Lower lobe of right lung (tissue), 2 donors: ENCODE measurements at regions not wholly inside any gene's neighbourhood (a gene's known extent, or its start where the extent isn't known, plus 50 kb on each side); places are given as distances from the start of the nearest gene placed in this dataset.

Experiments used
- ATAC-seq, 2 donors: fragments of 200-7000 bp; cut with Tn5 transposase; one replicate each; pipeline ENCODE4 v1.9.1; 2020 to 2022; ENCODE audit warnings: mild to moderate bottlenecking in 2 of 2, moderate library complexity in 2 of 2
- DNase-seq: peaks from one replicate; pipeline ENCODE4 v3.0.0-alpha.2; 2020
- H3K27ac ChIP-seq: fragments of 200-600 bp; one replicate; pipeline ENCODE4 v1.8.0; 2022
- H3K27me3 ChIP-seq: fragments of 200-600 bp; one replicate; pipeline ENCODE4 v1.8.0; 2022; ENCODE audit warnings: low read depth
- H3K36me3 ChIP-seq: fragments of 200-600 bp; one replicate; pipeline ENCODE4 v1.8.0; 2022; ENCODE audit warnings: mild to moderate bottlenecking
- H3K4me1 ChIP-seq: fragments of 200-600 bp; one replicate; pipeline ENCODE4 v1.8.0; 2022
- H3K4me3 ChIP-seq: fragments of 200-600 bp; one replicate; pipeline ENCODE4 v1.8.0; 2022; ENCODE audit warnings: mild to moderate bottlenecking
- H3K9me3 ChIP-seq: fragments of 200-600 bp; one replicate; pipeline ENCODE4 v1.8.0; 2022
- CTCF ChIP-seq: fragments of 200-600 bp; IDR thresholded peaks from one replicate; pipeline ENCODE4 v1.8.0; 2022; ENCODE audit warnings: antibody characterized with exemption, mild to moderate bottlenecking
- intact Hi-C: fragments of 100-400 bp; cut with DNase I; formaldehyde crosslinking; loops from one replicate; pipeline ENCODE4 v1.11.0; 2022
- donor health status: DM: no; HTN: yes; CAD: no; lungs with severe emphysema.

DNA sequence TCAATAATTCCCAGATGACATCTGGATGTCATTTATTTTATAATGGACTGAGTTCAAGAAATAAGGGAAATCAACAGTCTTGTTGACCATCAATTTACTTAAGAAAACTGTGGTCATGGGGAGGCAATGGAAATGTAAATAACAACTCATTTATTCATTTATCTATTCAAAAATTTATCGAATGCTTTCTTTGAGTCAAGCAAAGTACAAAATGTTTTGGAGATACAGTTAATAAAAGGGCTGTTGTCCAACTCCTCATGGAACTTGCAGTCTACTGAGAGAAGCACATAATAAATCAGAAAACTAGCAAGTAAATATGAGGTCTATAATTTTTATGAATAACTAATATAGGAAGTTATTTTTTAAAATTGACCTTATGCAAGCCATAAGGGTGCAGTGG, 65.5 kb upstream of the KITLG start:
- Histone ChIP-seq H3K9me3 (no peaks in the 10 kb centered on the region), H3K27me3 (no peaks in the 10 kb centered on the region), H3K4me3 (no peak overlapping the region), H3K36me3 (no peaks in the 10 kb centered on the region), H3K4me1 (no peaks in the 10 kb centered on the region), H3K27ac (no peak overlapping the region)
- no peak for DNase-seq
- TF ChIP-seq CTCF = no peak
- intact Hi-C loops = no loop called here
- no peak for ATAC-seq

DNA sequence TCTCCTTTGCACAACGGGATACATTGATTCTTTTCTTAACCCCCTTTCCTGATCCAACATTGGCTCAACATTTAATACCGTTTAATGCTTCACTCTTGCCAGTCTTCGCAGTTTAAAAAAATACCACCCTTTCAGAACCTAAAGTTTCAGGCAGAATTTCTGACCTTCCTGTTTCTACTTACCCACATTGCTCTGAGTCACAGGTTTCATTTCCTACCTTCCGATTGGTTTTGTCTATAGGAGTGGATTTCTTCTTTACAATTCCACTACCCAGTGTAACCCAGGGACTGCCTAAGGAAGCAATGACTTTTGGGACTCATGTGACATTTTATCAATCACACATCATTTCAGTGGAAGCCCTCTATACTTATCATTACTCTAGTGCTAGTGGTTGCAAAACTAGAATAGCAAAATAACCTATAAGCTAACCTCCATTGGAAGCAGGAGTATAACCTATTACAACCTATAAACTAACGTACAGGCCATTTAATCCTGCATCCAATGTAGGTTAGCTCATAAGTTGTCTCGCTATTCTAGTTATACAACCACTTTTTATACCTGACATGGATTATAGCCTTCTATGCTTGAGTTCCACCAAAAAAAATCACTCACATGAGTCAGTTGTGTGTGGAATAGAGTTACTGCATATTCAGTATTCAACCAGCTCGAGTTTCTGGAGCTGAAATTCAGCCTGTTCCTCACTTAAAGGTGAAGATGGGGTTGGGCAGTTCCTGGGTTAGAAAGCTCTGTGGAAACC, 64.9 kb upstream of the KITLG start:
- Histone ChIP-seq H3K36me3 (no peaks in the 10 kb centered on the region), H3K4me1 (no peaks in the 10 kb centered on the region), H3K9me3 (no peaks in the 10 kb centered on the region), H3K4me3 (no peak overlapping the region), H3K27ac (no peak overlapping the region), H3K27me3 (no peaks in the 10 kb centered on the region)
- DNase-seq (no peak), ATAC-seq (no peak)
- no peak for TF ChIP-seq CTCF
- intact Hi-C loops = no loop called here

DNA sequence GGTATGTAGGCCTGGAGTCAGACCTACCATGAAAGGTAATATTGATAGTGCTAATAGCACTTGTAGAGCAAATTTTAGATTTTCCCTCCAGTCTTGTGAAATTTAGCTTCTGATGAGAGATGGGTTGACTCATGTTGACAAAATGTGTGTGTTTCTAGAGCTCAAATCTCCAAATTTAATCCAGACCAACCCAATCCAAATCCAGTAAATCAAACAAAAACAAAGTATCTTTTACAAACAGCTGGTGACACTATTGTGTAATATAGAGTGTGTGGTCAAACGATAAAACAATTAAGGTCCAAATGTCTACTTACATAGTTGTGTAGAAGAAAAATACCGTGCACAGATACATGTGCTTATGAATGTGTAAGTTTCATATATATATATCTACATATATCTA, 63.4 kb upstream of the KITLG start:
- ATAC-seq (no peak), DNase-seq (no peak)
- peaks cover 7% of the 10 kb centered on the region for H3K4me1 ChIP-seq
- H3K27ac ChIP-seq = no peak overlapping the region
- H3K4me3 ChIP-seq = no peak overlapping the region
- intact Hi-C loops = no loop called here
- H3K9me3 ChIP-seq = no peaks in the 10 kb centered on the region
- no peaks in the 10 kb centered on the region for H3K27me3 ChIP-seq
- H3K36me3 ChIP-seq = no peaks in the 10 kb centered on the region
- TF ChIP-seq CTCF = no peak

DNA sequence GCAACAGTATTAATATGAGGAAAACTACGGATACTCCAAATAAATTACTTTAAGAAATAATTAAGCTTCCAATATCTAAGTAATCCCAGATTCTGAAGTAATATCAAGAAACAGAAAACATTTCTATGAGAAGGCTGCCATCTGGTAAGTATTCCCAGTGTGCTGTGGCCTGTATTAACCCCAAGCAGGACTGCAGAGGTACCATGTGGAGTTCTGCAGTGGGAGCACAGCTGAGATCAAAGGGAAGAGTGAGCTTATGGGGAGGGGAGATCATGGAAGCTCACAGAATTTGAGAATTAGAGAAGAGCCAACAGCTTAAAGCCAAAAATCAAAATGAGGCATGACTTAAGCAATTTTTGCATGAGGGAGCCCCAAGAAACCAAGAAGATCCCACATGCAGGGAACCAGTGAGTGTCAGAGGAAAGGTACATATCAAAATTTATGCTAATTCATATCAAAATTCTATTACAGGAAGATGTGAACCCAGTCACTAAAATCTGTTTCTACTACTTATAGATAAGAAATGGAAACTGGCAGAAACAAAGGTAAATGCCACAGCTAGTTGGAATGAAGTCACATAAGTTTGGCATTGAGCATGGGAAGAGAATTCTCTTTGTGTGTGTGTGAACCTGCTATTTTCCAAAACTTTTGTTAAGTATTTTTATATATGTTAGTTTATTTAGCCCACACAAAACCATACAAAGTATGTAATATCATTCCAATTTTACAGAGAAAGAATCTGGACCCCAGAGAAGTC, 62.6 kb upstream of the KITLG start:
- Histone ChIP-seq H3K9me3 (no peaks in the 10 kb centered on the region), H3K4me3 (no peak overlapping the region), H3K27me3 (no peaks in the 10 kb centered on the region), H3K36me3 (no peaks in the 10 kb centered on the region), H3K4me1 (peaks cover 7% of the 10 kb centered on the region), H3K27ac (no peak overlapping the region)
- intact Hi-C loops = no loop called here
- ATAC-seq = no peak
- DNase-seq = no peak
- TF ChIP-seq CTCF = no peak

DNA sequence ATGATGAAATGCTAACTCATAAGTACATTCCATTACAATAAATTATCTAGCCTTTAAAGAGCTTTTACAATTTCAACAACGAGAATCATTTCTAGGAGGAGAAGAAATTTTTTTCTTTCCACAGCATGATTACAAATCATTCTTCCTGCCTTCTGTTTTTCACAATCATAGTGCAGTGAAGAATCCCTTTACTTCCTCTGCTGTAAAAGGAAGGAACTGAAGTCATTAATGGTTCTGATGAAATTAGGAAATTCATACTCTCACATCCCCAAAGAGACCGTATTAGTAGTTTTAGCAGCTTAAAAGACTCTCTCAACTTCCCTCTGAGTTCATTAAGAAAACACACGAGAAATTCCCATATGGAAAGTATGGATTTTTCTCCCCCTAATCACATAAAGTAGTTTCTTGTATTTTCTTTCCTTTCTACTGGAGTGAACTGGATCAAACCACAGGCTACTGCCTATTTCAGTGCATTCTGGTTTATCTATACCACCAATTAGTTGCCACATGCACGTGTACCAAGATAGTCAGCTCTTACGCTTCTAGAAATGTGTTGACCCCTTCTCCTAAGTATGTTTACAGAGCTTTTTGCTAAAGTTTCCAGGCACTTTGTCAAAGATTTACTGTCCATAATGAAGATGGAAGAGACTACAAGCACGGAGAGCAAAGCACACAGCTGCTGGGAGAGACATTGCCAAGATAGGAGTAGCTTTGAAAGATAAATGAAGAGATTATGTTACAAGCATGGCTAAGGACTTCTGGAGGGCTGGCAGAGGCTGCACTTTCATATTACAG, 58.9 kb upstream of the KITLG start:
- ATAC-seq (peak; percentile 60 to 72), DNase-seq (no peak)
- H3K27ac ChIP-seq = peak overlapping the region; percentile 34
- H3K4me3 ChIP-seq = no peak overlapping the region
- H3K27me3 ChIP-seq = no peaks in the 10 kb centered on the region
- peaks cover 7% of the 10 kb centered on the region for H3K4me1 ChIP-seq
- TF ChIP-seq CTCF = no peak
- no peaks in the 10 kb centered on the region for H3K9me3 ChIP-seq
- H3K36me3 ChIP-seq = no peaks in the 10 kb centered on the region
- intact Hi-C loops = no loop called here
